ENCODE measurements at regions not wholly inside any gene's neighbourhood (a gene's known extent, or its start where the extent isn't known, plus 50 kb on each side); places are given as distances from the start of the nearest gene placed in this dataset.

GRCh38 chr5:145587710-145588109, 247.4 kb downstream of the PRELID2 start:
- TF ChIP-seq CTCF (conservative IDR thresholded peaks at IDR 0.05) (no peak), EZH2 (IDR thresholded peaks at IDR 0.05; ENCODE audit: low read depth) (no peak)
